SK-N-MC (cell line): ENCODE measurements at regions not wholly inside any gene's neighbourhood (a gene's known extent, or its start where the extent isn't known, plus 50 kb on each side); places are given as distances from the start of the nearest gene placed in this dataset.
"Not testable (repeated sequence)": the region's sequence is repeated elsewhere in the genome, so short reads cannot be mapped to it uniquely, and the experiment has no call there.

Experiments used
- DNase-seq: peaks from one replicate; pipeline ENCODE4 v3.0.0-alpha.2; 2011; ENCODE audit warnings: low read depth, low spot score
- H3K27ac ChIP-seq: fragments of 200-600 bp; sonication (generic); 2 replicates; pipeline ENCODE4 v1.5.1; 2016; ENCODE audit warnings: mixed run types
- H3K36me3 ChIP-seq: fragments of 200-600 bp; sonication (generic); 2 replicates; pipeline ENCODE4 v1.6.1; 2017; ENCODE audit warnings: antibody characterized with exemption, low read length, mixed read lengths; ENCODE audit not compliant: insufficient read depth
- H3K4me3 ChIP-seq: fragments of 200-600 bp; sonication (generic); 2 replicates; pipeline ENCODE4 v1.5.1; 2016
- H3K9ac ChIP-seq: fragments of 200-600 bp; sonication (generic); 2 replicates; pipeline ENCODE4 v1.8.0; 2017; ENCODE audit warnings: mixed run types, mixed read lengths; ENCODE audit not compliant: insufficient read length
- H3K9me3 ChIP-seq: fragments of 200-600 bp; sonication (generic); 2 replicates; pipeline ENCODE4 v1.6.1; 2017; ENCODE audit warnings: low read depth, mild to moderate bottlenecking, antibody characterized with exemption, low read length, moderate library complexity, mixed read lengths
- EZH2 ChIP-seq: fragments of 200-600 bp; sonication (generic); IDR thresholded peaks from one replicate; pipeline ENCODE4 v1.6.1; 2017; ENCODE audit warnings: antibody characterized with exemption
- FOXP2 ChIP-seq: optimal IDR thresholded peaks from 2 replicates; pipeline ENCODE3; 2011; ENCODE audit warnings: mild to moderate bottlenecking, moderate library complexity; ENCODE audit not compliant: insufficient read depth; ENCODE audit errors: extremely low read length, control extremely low read depth
- POLR2AphosphoS5 ChIP-seq: IDR thresholded peaks from 2 replicates; pipeline ENCODE4 v1.6.1; 2012; ENCODE audit warnings: mild to moderate bottlenecking, low read depth, low read length, borderline replicate concordance

DNA sequence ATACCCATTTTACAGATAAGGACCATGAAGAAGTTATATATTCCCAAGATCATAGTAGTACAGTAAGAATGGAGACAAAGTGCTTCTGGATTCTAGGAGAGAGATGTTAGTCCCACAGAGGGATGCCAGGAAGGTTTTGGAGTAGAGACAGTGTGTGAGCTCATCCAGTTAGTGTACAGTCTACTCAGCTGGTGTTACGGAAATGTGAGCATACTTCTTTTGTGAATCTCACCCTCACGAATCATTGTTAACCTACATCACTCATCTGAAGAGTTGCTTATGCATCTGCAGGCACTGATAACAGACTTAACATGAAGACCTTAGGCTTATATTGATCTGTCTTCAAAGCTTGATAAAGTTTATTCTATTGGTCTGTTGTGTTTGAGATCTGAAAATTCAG is 106.6 kb upstream of the PTPRG start:
- no peaks in the 10 kb centered on the region for H3K9me3 ChIP-seq
- no peak for DNase-seq
- H3K27ac ChIP-seq: no peak overlapping the region
- no peaks in the 10 kb centered on the region for H3K36me3 ChIP-seq
- H3K4me3 ChIP-seq: no peak overlapping the region
- H3K9ac ChIP-seq: no peak overlapping the region
- no peak for TF ChIP-seq FOXP2
- TF ChIP-seq POLR2AphosphoS5: no peak
- no peak for TF ChIP-seq EZH2

DNA sequence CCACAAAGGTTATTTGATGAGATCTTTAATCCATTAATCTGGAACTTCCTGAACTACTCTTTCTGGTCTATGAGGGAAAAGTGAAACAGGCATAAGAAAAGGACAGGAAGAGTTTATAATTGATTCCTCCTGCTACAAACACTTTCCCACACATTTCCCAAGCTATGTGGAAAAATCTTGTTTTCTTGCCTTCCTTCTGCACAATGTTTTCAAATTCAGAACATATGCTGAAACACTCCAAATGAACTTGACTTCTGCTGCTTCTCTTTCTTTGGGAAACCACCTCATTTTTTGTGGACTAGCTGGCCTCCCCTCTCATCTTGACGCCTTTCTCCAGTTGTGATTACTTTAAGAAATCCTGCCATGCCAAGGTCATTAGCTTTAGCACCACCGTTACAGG is 100.7 kb upstream of the PTPRG start:
- Histone ChIP-seq H3K9ac (no peak overlapping the region), H3K27ac (no peak overlapping the region), H3K9me3 (no peaks in the 10 kb centered on the region), H3K4me3 (no peak overlapping the region), H3K36me3 (no peaks in the 10 kb centered on the region)
- DNase-seq: peak; percentile 14
- TF ChIP-seq FOXP2: no peak

DNA sequence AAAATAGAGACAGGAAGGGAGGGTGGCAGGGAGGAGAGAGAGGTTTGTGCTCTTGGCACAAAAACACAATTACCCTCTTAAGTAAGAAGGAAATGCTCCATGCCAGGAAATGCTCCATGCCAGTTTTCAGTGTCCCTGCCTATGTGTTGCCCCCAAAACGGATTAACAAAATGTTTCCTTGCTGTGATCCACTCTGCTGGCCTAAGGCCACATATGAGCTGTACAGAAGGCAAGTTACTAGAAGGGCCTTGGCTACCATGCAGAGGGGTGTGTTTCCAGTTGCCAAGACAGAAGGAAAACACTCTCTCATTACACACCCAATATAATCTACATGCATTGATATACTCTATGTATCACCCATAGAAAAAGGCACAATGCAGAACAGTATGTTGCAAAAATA is 98.2 kb upstream of the PTPRG start:
- Histone ChIP-seq H3K9ac (no peak overlapping the region), H3K4me3 (no peak overlapping the region), H3K36me3 (no peaks in the 10 kb centered on the region), H3K9me3 (no peaks in the 10 kb centered on the region), H3K27ac (no peak overlapping the region)
- no peak for DNase-seq
- TF ChIP-seq FOXP2 (no peak), POLR2AphosphoS5 (no peak), EZH2 (no peak)

DNA sequence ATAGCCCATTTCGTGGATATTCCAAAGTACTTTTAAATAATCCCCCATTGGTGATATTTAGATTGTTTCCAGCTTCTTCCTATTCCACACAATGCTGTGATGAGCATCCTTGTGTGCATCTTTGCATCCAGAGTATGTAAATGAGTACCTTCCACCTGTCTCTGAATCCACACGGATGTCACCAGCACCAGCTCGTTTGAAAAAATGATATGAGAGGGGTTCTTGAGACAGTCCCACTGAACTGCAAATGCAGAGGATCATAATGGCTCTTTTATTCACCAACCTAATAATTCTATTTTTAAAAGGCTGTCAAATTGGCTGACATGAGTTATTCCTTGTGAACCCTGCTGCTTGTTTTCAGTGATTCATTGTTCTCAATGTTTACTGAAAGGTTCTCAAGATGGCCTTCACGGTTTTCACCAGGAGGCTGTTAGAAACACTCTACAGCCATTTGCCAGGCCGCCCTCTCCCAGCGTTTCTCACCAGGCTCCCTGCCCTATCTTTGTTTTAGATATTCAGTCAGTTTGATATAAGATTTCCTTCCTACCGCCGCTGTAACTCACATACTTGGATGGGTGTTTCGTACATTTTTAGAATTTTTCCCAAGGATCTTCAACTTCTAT is 96.7 kb upstream of the PTPRG start:
- H3K9ac ChIP-seq: no peak overlapping the region
- no peaks in the 10 kb centered on the region for H3K36me3 ChIP-seq
- H3K9me3 ChIP-seq: no peaks in the 10 kb centered on the region
- H3K4me3 ChIP-seq: no peak overlapping the region
- no peak overlapping the region for H3K27ac ChIP-seq
- DNase-seq: no peak
- no peak for TF ChIP-seq FOXP2
- TF ChIP-seq EZH2: no peak
- TF ChIP-seq POLR2AphosphoS5: no peak

DNA sequence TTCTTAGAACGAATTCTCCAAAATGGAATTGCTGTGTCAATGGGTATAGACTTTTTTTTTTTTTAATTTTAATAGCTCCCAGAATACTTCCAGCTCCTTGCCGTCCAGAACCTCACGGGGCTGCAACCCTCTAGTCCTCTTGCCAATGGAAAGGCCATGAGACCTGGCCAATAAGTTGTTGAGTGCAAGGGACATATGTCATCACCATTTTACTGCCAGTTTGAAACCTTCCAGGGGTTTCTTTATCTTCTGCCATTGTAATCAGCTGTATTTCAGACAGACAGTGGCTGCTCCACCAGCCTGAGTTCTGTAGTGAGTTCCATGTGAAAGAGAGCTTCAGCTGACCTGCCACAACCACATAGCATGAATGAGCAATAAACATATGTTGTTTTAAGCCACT is 95.0 kb upstream of the PTPRG start:
- no peak for DNase-seq
- no peak overlapping the region for H3K4me3 ChIP-seq
- no peak overlapping the region for H3K9ac ChIP-seq
- no peaks in the 10 kb centered on the region for H3K36me3 ChIP-seq
- no peaks in the 10 kb centered on the region for H3K9me3 ChIP-seq
- no peak overlapping the region for H3K27ac ChIP-seq
- TF ChIP-seq EZH2 (no peak), POLR2AphosphoS5 (no peak), FOXP2 (no peak)

DNA sequence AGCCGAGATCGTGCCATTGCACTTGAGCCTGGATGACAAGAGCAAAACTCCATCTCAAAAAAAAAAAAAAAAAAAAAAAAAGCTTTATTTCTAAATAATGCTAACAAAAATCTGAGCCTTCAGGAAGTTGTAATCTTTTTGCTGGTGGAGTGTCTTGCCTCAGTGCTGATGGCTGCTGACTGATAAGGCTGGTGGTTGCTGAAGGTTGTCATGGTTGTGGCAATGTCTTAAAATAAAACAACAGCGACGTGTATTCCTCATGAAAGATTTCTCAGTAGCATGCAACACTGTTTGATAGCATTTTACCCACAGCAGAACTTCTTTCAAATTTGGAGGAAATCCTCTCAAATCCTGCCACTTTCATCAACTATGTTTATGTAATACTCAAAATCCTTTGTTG is 77.4 kb upstream of the PTPRG start:
- H3K36me3 ChIP-seq: no peaks in the 10 kb centered on the region
- H3K9me3 ChIP-seq: no peaks in the 10 kb centered on the region
- no peak overlapping the region for H3K27ac ChIP-seq
- H3K4me3 ChIP-seq: no peak overlapping the region
- DNase-seq: no peak
- TF ChIP-seq POLR2AphosphoS5: no peak
- no peak for TF ChIP-seq FOXP2
- no peak for TF ChIP-seq EZH2
- H3K9ac ChIP-seq: no peak overlapping the region

DNA sequence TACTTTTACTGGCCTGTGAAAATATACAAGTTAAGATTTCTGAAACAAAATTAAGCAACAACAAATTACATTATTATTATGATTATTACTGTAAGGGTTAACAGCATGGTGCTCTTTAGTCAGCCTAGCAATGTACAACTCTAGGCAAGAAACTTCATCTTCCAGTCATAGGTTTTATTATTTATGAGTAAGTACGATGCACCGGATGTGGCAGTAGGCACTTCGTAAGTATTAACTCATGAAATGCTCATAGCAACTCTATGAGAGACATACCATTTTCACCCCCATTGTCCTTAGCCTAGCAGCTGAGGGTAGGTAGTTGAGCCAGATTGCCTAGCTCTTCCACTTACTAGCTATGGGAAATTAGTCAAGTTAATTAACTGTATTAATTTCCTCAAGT is 68.0 kb upstream of the PTPRG start:
- DNase-seq: no peak
- H3K9ac ChIP-seq: no peak overlapping the region
- no peak overlapping the region for H3K27ac ChIP-seq

DNA sequence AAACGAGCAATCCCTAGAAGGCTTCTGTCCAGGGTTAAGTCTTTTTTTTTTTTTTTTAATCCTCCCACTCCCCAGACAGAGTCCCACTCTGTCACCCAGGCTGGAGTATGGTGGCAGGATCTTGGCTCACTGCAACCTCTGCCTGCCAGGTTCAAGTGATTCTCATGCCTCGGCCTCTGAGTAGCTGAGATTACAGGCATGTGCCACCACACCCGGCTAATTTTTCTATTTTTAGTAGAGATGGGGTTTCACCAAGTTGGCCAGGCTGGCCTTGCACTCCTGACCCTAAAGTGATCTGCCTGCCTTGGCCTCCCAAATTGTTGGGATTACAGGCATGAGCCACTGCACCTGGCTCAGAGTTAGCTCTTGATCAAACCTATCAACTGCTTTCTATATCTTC is 67.1 kb upstream of the PTPRG start:
- H3K9me3 ChIP-seq, H3K4me3 ChIP-seq, H3K9ac ChIP-seq, H3K27ac ChIP-seq, DNase-seq, H3K36me3 ChIP-seq: not testable (repeated sequence)

More for the DNA sequence above, 68.0 kb upstream of the PTPRG start:
- H3K9me3 ChIP-seq: no peaks in the 10 kb centered on the region
- no peak for TF ChIP-seq EZH2
- no peak for TF ChIP-seq FOXP2
- no peak for TF ChIP-seq POLR2AphosphoS5
- H3K4me3 ChIP-seq: no peak overlapping the region
- H3K36me3 ChIP-seq: no peaks in the 10 kb centered on the region

DNA sequence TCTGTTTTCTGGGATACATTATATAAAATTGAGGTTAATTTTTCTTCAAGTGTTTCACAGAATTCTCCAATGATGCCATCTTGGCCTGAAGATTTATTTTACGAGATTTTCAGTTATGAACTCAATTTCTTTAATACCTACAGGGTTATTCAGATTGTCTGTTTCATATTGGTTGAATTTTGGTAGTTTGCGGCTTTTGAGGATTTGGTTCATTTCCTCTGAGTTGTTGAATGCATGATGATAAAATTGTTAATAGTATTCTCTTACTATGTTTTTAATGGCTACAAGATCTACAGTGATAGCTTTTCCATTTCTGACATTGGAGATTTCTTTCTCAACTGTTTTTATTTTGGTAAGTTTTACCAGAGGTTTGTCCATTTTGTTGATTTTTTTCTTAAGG is 63.9 kb upstream of the PTPRG start:
- Histone ChIP-seq H3K9me3 (no peaks in the 10 kb centered on the region), H3K27ac (no peak overlapping the region), H3K36me3 (no peaks in the 10 kb centered on the region), H3K4me3 (no peak overlapping the region), H3K9ac (no peak overlapping the region)
- TF ChIP-seq POLR2AphosphoS5 (no peak), FOXP2 (no peak), EZH2 (no peak)
- no peak for DNase-seq
